Neural cell (in vitro differentiated cells): ENCODE measurements at regions not wholly inside any gene's neighbourhood (a gene's known extent, or its start where the extent isn't known, plus 50 kb on each side); places are given as distances from the start of the nearest gene placed in this dataset.

Experiments
- H2AFZ ChIP-seq: fragments of 200-600, 300-800 bp; sonication (generic), shearing (Covaris generic); 2 replicates; pipeline ENCODE4 v1.6.0; 2014; ENCODE audit warnings: low read depth, mild to moderate bottlenecking, antibody characterized with exemption, low read length, moderate library complexity
- H3F3A ChIP-seq: fragments of 200-600 bp; shearing (Covaris generic); 2 replicates; pipeline ENCODE4 v1.6.1; 2016; ENCODE audit warnings: mild to moderate bottlenecking, moderate library complexity, mixed read lengths, antibody characterized with exemption, low read length; ENCODE audit not compliant: insufficient read depth, poor library complexity, severe bottlenecking
- H3K27ac ChIP-seq: fragments of 200-600, 300-800 bp; sonication (generic), shearing (Covaris generic); 2 replicates; pipeline ENCODE4 v1.5.1; 2014; ENCODE audit warnings: mild to moderate bottlenecking, low read length, moderate library complexity
- H3K27me3 ChIP-seq: fragments of 300-800, 200-600 bp; sonication (generic), shearing (Covaris generic); 2 replicates; pipeline ENCODE4 v1.6.0; 2014; ENCODE audit warnings: mild to moderate bottlenecking, low read depth, low read length, moderate library complexity; ENCODE audit not compliant: insufficient read depth
- H3K36me3 ChIP-seq: fragments of 300-800, 200-600 bp; sonication (generic), shearing (Covaris generic); 2 replicates; pipeline ENCODE4 v1.5.1; 2014; ENCODE audit warnings: mild to moderate bottlenecking, antibody characterized with exemption, low read length, moderate library complexity; ENCODE audit not compliant: insufficient read depth
- H3K4me2 ChIP-seq: fragments of 300-800, 200-600 bp; sonication (generic), shearing (Covaris generic); 2 replicates; pipeline ENCODE4 v1.6.0; 2014; ENCODE audit warnings: mild to moderate bottlenecking, low read length
- H3K4me3 ChIP-seq: fragments of 300-800, 200-600 bp; sonication (generic), shearing (Covaris generic); 2 replicates; pipeline ENCODE4 v1.5.1; 2014; ENCODE audit warnings: mild to moderate bottlenecking, low read length, moderate library complexity
- H3K79me2 ChIP-seq: fragments of 200-600 bp; shearing (Covaris generic); replicated peaks from 2 replicates; pipeline ENCODE4 v1.6.0; 2014; ENCODE audit warnings: mild to moderate bottlenecking, low read length, moderate library complexity; ENCODE audit not compliant: insufficient read depth
- H3K9ac ChIP-seq: fragments of 300-800, 200-600 bp; sonication (generic), shearing (Covaris generic); 2 replicates; pipeline ENCODE4 v1.6.1; 2016; ENCODE audit warnings: mild to moderate bottlenecking, low read length, mixed read lengths
- H3K9me2 ChIP-seq: fragments of 200-600 bp; shearing (Covaris generic); 2 replicates; pipeline ENCODE4 v1.6.1; 2016; ENCODE audit warnings: mild to moderate bottlenecking, low read length, mixed read lengths; ENCODE audit not compliant: insufficient read depth
- H3K9me3 ChIP-seq: fragments of 200-600, 300-800 bp; sonication (generic), shearing (Covaris generic); 2 replicates; pipeline ENCODE4 v1.6.1; 2016; ENCODE audit warnings: mild to moderate bottlenecking, mixed run types, low read length, moderate library complexity, mixed read lengths
- H4K20me1 ChIP-seq: fragments of 200-600 bp; shearing (Covaris generic); 2 replicates; pipeline ENCODE4 v1.6.1; 2016; ENCODE audit warnings: mild to moderate bottlenecking, mixed run types; ENCODE audit not compliant: insufficient read depth
- CTCF ChIP-seq: fragments of 450-650 bp; IDR thresholded peaks from 2 replicates; pipeline ENCODE4 v1.5.1; 2014; ENCODE audit warnings: antibody characterized with exemption, mild to moderate bottlenecking, moderate library complexity; ENCODE audit not compliant: poor library complexity, severe bottlenecking
- EP300 ChIP-seq: fragments of 450-650 bp; conservative IDR thresholded peaks from 2 replicates; pipeline ENCODE4 v1.6.1; 2014; ENCODE audit warnings: antibody characterized with exemption, mild to moderate bottlenecking, moderate library complexity; ENCODE audit not compliant: poor library complexity, severe bottlenecking
- EZH2 ChIP-seq: fragments of 200-600, 300-800 bp; shearing (Covaris generic), sonication (generic); IDR thresholded peaks from 2 replicates; pipeline ENCODE4 v1.6.1; 2014; ENCODE audit warnings: antibody characterized with exemption, low read length, borderline replicate concordance, mild to moderate bottlenecking; ENCODE audit not compliant: insufficient read depth, poor library complexity, severe bottlenecking
- MXI1 ChIP-seq: fragments of 450-650 bp; conservative IDR thresholded peaks from 2 replicates; pipeline ENCODE4 v1.6.1; 2014; ENCODE audit warnings: antibody characterized with exemption, mild to moderate bottlenecking; ENCODE audit not compliant: poor library complexity, severe bottlenecking
- POLR2AphosphoS5 ChIP-seq: IDR thresholded peaks from 2 replicates; pipeline ENCODE4 v1.6.1; 2012
- RAD21 ChIP-seq: fragments of 450-650 bp; conservative IDR thresholded peaks from 2 replicates; pipeline ENCODE4 v1.6.1; 2014; ENCODE audit warnings: antibody characterized with exemption, mild to moderate bottlenecking, moderate library complexity
- SMC3 ChIP-seq: fragments of 450-650 bp; conservative IDR thresholded peaks from 2 replicates; pipeline ENCODE4 v1.6.1; 2014; ENCODE audit warnings: antibody characterized with exemption, mild to moderate bottlenecking, moderate library complexity; ENCODE audit not compliant: poor library complexity
- TAF1 ChIP-seq: IDR thresholded peaks from 2 replicates; pipeline ENCODE4 v1.6.1; 2012; ENCODE audit warnings: low read depth
- TF ChIP-seq, protein P1 (sequence below): IDR thresholded peaks from 2 replicates; pipeline ENCODE4 v1.6.1; 2012; ENCODE audit warnings: borderline replicate concordance

DNA sequence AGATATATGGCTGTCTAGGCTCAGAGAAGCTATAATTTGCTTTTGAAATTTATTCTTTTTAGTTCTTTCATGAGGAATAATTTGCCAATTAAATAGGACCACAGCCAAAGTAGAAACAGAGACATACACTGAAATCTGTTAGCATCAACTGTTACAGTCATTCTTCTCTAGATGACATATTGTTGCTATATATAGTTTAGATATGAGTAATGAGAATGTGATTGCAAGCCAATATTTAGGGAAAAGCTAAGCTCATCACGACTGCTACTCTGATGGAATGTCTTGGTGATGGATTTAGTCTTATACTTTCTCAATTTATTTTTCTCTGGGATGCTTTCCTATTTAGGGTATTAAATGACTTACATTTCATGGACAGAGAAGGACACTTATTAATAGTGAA is 259.1 kb downstream of the LNPK start:
- H4K20me1 ChIP-seq, result no peaks in the 10 kb centered on the region
- no peaks in the 10 kb centered on the region for H3K79me2 ChIP-seq
- H3F3A ChIP-seq, result no peaks in the 10 kb centered on the region
- no peaks in the 10 kb centered on the region for H3K27me3 ChIP-seq
- no peak overlapping the region for H3K4me2 ChIP-seq
- no peaks in the 10 kb centered on the region for H3K36me3 ChIP-seq
- no peak overlapping the region for H2AFZ ChIP-seq
- H3K4me3 ChIP-seq, result no peak overlapping the region
- H3K9me3 ChIP-seq, result no peaks in the 10 kb centered on the region
- no peak overlapping the region for H3K9ac ChIP-seq
- no peaks in the 10 kb centered on the region for H3K9me2 ChIP-seq
- no peak overlapping the region for H3K27ac ChIP-seq
- TF ChIP-seq MXI1, result no peak
- no peak for TF ChIP-seq CTCF
- TF ChIP-seq TAF1, result no peak
- no peak for TF ChIP-seq RAD21
- TF ChIP-seq SMC3, result no peak
- no peak for TF ChIP-seq EP300
- TF ChIP-seq POLR2AphosphoS5, result no peak
- TF ChIP-seq, protein P1, sequence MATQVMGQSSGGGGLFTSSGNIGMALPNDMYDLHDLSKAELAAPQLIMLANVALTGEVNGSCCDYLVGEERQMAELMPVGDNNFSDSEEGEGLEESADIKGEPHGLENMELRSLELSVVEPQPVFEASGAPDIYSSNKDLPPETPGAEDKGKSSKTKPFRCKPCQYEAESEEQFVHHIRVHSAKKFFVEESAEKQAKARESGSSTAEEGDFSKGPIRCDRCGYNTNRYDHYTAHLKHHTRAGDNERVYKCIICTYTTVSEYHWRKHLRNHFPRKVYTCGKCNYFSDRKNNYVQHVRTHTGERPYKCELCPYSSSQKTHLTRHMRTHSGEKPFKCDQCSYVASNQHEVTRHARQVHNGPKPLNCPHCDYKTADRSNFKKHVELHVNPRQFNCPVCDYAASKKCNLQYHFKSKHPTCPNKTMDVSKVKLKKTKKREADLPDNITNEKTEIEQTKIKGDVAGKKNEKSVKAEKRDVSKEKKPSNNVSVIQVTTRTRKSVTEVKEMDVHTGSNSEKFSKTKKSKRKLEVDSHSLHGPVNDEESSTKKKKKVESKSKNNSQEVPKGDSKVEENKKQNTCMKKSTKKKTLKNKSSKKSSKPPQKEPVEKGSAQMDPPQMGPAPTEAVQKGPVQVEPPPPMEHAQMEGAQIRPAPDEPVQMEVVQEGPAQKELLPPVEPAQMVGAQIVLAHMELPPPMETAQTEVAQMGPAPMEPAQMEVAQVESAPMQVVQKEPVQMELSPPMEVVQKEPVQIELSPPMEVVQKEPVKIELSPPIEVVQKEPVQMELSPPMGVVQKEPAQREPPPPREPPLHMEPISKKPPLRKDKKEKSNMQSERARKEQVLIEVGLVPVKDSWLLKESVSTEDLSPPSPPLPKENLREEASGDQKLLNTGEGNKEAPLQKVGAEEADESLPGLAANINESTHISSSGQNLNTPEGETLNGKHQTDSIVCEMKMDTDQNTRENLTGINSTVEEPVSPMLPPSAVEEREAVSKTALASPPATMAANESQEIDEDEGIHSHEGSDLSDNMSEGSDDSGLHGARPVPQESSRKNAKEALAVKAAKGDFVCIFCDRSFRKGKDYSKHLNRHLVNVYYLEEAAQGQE, result no peak
- no peak for TF ChIP-seq EZH2

DNA sequence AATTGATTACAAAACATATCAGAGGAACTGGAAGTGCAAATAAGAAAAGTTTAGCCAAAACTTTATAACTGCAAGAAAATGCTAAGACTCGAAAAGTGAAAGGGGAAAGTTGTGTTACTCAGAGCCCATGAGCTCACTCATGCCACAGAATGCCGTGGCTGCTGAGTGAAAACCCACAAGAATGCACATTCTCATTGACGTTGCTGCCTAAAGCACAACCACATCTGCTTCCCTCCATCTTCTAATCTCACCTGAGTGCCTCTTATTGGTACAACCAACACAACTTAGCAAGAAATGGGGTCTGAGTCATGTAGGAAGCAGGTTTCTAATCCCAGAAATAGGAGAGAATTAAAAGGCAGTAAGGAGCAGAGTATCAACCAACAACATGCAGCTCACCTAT is 259.7 kb downstream of the LNPK start:
- TF ChIP-seq EP300 (no peak), SMC3 (no peak), POLR2AphosphoS5 (no peak), EZH2 (no peak), RAD21 (no peak), CTCF (no peak), MXI1 (no peak), TAF1 (no peak)
- TF ChIP-seq, protein P1, result no peak

More for the DNA sequence above, 259.7 kb downstream of the LNPK start:
- Histone ChIP-seq H3K9me2 (no peaks in the 10 kb centered on the region), H2AFZ (no peak overlapping the region), H3F3A (no peaks in the 10 kb centered on the region), H3K4me3 (no peak overlapping the region), H3K79me2 (no peaks in the 10 kb centered on the region), H3K4me2 (no peak overlapping the region), H3K36me3 (no peaks in the 10 kb centered on the region), H3K9me3 (no peaks in the 10 kb centered on the region), H3K27me3 (no peaks in the 10 kb centered on the region), H3K27ac (no peak overlapping the region), H3K9ac (no peak overlapping the region), H4K20me1 (no peaks in the 10 kb centered on the region)
